ENCODE measurements at regions not wholly inside any gene's neighbourhood (a gene's known extent, or its start where the extent isn't known, plus 50 kb on each side); places are given as distances from the start of the nearest gene placed in this dataset.
"Not testable (repeated sequence)": the region's sequence is repeated elsewhere in the genome, so short reads cannot be mapped to it uniquely, and the experiment has no call there.

GRCh38 chr1:217039926-217040325 lies 316.7 kb upstream of the ESRRG start:
- Histone ChIP-seq H3K36me3 (no peaks in the 10 kb centered on the region), H3K4me3 (no peak overlapping the region), H3K4me1 (no peaks in the 10 kb centered on the region), H3K27ac (no peak overlapping the region), H3K27me3 (no peaks in the 10 kb centered on the region), H3K9me3 (no peaks in the 10 kb centered on the region)
- intact Hi-C loops (cut with DNase I) = no loop called here
- no peak for TF ChIP-seq CTCF (IDR thresholded peaks at IDR 0.05)
- no peak for DNase-seq
- WGBS, 2 donors = 84 to 85% methylated on average over 2 of the region's 2 CpGs
- ATAC-seq = no peak
- FAIRE-seq = no peak

GRCh38 chr1:217039139-217039538 lies 315.9 kb upstream of the ESRRG start:
- FAIRE-seq = not testable (repeated sequence)

GRCh38 chr1:217036757-217037156 lies 313.5 kb upstream of the ESRRG start:
- WGBS, 2 donors = 83 to 86% methylated on average over 3 of the region's 3 CpGs
- intact Hi-C loops (cut with DNase I) = no loop called here
- H3K36me3 ChIP-seq = no peaks in the 10 kb centered on the region
- ATAC-seq (no peak), DNase-seq (no peak), FAIRE-seq (no peak)
- no peaks in the 10 kb centered on the region for H3K27me3 ChIP-seq
- no peaks in the 10 kb centered on the region for H3K9me3 ChIP-seq
- no peak overlapping the region for H3K27ac ChIP-seq
- TF ChIP-seq CTCF (IDR thresholded peaks at IDR 0.05) = no peak
- no peaks in the 10 kb centered on the region for H3K4me1 ChIP-seq
- H3K4me3 ChIP-seq = no peak overlapping the region

More at GRCh38 chr1:217039139-217039538, 315.9 kb upstream of the ESRRG start:
- H3K4me1 ChIP-seq; H3K4me3 ChIP-seq; ATAC-seq; intact Hi-C loops (cut with DNase I); H3K27me3 ChIP-seq; H3K9me3 ChIP-seq; H3K36me3 ChIP-seq; H3K27ac ChIP-seq; DNase-seq: not testable (repeated sequence)
- WGBS, 2 donors = 82 to 84% methylated on average over 3 of the region's 3 CpGs

GRCh38 chr1:217032715-217033367 lies 309.6 kb upstream of the ESRRG start:
- no peak for ATAC-seq

More at GRCh38 chr1:217032715-217033367, 309.6 kb upstream of the ESRRG start:
- Histone ChIP-seq H3K36me3 (no peaks in the 10 kb centered on the region), H3K27ac (no peak overlapping the region), H3K4me1 (peaks cover 7 to 22% (median 11%) of the 10 kb centered on the region in 3 donors), H3K9me3 (no peaks in the 10 kb centered on the region), H3K4me3 (no peak overlapping the region), H3K27me3 (no peaks in the 10 kb centered on the region)
- no peak for TF ChIP-seq CTCF (IDR thresholded peaks at IDR 0.05)
- DNase-seq (no peak), FAIRE-seq (no peak)
- intact Hi-C loops (cut with DNase I) = no loop called here
- WGBS, 2 donors = 84 to 94% methylated on average over 4 of the region's 4 CpGs

Data from pancreas (tissue), 10 donors.